ENCODE measurements at regions not wholly inside any gene's neighbourhood (a gene's known extent, or its start where the extent isn't known, plus 50 kb on each side); places are given as distances from the start of the nearest gene placed in this dataset.

DNA sequence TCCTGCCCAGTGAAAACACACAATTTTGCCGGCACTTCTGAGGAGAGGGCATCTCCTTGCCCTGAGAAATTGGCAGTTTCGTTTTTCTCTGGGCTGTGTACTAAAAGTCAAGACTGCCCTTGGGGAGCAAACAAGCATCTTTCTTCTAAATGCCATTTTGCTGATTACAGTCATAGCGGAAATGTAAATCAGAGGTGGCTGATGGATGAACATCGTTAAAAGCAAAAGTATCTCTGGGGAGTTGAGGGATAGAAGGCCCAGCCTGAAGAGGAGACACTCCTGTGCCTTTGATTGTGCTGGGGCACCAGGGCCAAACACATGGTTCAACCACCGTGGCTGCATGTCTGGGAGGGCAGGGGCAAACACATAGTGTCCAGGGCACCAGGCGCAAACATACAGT is 49.8 kb downstream of the ABCC12 start:
- no peak for TF ChIP-seq CTCF (IDR thresholded peaks at IDR 0.05; ENCODE audit: insufficient read depth, low read length, poor library complexity, severe bottlenecking)
- no peaks in the 10 kb centered on the region for H3K36me3 ChIP-seq (ENCODE audit: control insufficient read depth, insufficient read depth, low read length)
- H3K27me3 ChIP-seq (ENCODE audit: control insufficient read depth, insufficient read depth, low read length) = peaks cover 4% of the 10 kb centered on the region
- DNase-seq (ENCODE audit: low read depth) = no peak
- H3K4me3 ChIP-seq (ENCODE audit: low read depth, low read length) = no peak overlapping the region

DNA sequence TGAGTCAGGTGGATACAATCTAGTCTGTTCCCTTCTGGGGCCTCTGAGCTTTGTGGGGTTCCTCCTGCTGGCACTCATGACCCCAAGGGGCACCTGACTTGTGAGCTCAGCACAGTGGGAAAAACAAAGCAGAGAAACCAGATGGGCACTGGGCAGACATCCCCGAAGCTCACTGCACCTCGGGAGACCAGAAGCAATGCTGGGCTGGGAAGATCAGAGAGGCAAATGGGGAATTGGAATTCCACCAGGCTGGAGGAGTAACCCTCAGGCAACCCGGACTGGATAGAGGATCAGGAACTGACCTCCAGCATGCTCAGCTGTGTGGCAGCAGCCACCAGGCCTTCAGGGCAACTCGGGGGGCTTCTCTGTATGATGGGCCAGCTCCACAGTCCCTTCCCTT is 50.3 kb downstream of the ABCC12 start:
- no peak overlapping the region for H3K4me3 ChIP-seq (ENCODE audit: low read depth, low read length)
- H3K36me3 ChIP-seq (ENCODE audit: control insufficient read depth, insufficient read depth, low read length) = no peaks in the 10 kb centered on the region
- DNase-seq (ENCODE audit: low read depth) = no peak
- TF ChIP-seq CTCF (IDR thresholded peaks at IDR 0.05; ENCODE audit: insufficient read depth, low read length, poor library complexity, severe bottlenecking) = no peak
- H3K27me3 ChIP-seq (ENCODE audit: control insufficient read depth, insufficient read depth, low read length) = peaks cover 4% of the 10 kb centered on the region

- no peak overlapping the region for H3K4me3 ChIP-seq (ENCODE audit: low read depth, low read length)
- DNase-seq (ENCODE audit: low read depth) = no peak
- TF ChIP-seq CTCF (IDR thresholded peaks at IDR 0.05; ENCODE audit: insufficient read depth, low read length, poor library complexity, severe bottlenecking) = no peak
- H3K27me3 ChIP-seq (ENCODE audit: control insufficient read depth, insufficient read depth, low read length) = peaks cover 2% of the 10 kb centered on the region
- no peaks in the 10 kb centered on the region for H3K36me3 ChIP-seq (ENCODE audit: control insufficient read depth, insufficient read depth, low read length)
Measured at GRCh38 chr16:48103591-48103990, 52.2 kb downstream of the ABCC12 start.

DNA sequence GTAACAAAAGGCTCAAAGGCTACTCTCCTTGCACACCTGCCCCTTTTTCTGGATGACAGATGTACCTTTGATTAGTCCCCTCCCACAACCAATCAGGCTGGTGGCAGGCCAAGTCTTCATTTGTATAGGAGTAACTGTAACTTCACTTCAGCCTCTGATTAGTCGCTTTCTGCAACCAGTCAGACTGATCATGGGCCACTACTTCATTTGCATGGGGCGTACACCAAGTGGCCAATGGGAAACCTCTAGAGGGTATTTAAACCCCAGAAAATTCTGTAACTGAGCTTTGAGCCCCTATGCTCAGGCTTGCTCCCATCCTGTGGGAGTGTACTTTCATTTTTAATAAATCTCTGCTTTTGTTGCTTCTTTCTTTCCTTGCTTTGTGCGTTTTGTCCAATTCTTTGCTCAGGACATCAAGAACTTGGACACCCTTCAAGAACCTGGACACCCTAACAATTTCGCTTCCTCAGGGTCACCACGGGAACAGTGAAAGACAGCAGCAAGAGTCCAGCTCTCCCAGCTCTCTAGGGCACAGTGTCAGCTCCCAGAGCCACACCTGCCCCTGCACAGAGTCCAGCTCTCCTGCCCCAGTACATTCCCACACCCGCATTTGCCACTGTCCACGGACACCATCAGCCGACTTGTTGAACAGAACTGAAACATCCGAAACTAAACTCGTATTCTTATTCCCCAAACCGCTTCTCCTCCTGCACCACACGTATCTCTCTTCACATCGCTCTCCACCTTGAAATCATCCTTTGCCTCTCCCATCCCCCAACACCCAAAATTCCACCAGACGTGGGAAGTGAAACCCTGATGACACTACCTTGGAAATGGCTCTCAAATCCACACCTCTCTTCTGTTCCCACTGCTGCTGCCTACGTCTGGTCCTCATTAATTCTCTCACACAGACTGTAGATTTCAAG is 53.4 kb downstream of the ABCC12 start:
- Histone ChIP-seq H3K36me3 (ENCODE audit: control insufficient read depth, insufficient read depth, low read length) (no peaks in the 10 kb centered on the region), H3K4me3 (ENCODE audit: low read depth, low read length) (no peak overlapping the region), H3K27me3 (ENCODE audit: control insufficient read depth, insufficient read depth, low read length) (peaks cover 2% of the 10 kb centered on the region)
- no peak for TF ChIP-seq CTCF (IDR thresholded peaks at IDR 0.05; ENCODE audit: insufficient read depth, low read length, poor library complexity, severe bottlenecking)
- DNase-seq (ENCODE audit: low read depth) = no peak

GRCh38 chr16:48101069-48101674 is 54.6 kb downstream of the ABCC12 start:
- Histone ChIP-seq H3K27me3 (ENCODE audit: control insufficient read depth, insufficient read depth, low read length) (peaks cover 2% of the 10 kb centered on the region), H3K4me3 (ENCODE audit: low read depth, low read length) (no peak overlapping the region), H3K36me3 (ENCODE audit: control insufficient read depth, insufficient read depth, low read length) (no peaks in the 10 kb centered on the region)
- TF ChIP-seq CTCF (IDR thresholded peaks at IDR 0.05; ENCODE audit: insufficient read depth, low read length, poor library complexity, severe bottlenecking) = no peak
- DNase-seq (ENCODE audit: low read depth) = no peak

Data from kidney epithelial cell (primary cell).